ENCODE measurements at regions not wholly inside any gene's neighbourhood (a gene's known extent, or its start where the extent isn't known, plus 50 kb on each side); places are given as distances from the start of the nearest gene placed in this dataset.

- TF ChIP-seq CTCF (conservative IDR thresholded peaks at IDR 0.05; ENCODE audit: low read length) (no peak), EZH2phosphoT487 (IDR thresholded peaks at IDR 0.05; ENCODE audit: borderline replicate concordance) (no peak)
These were observed 156.2 kb upstream of the KCNH7 start for GRCh38 chr2:162994718-162995117.
